ENCODE measurements at regions not wholly inside any gene's neighbourhood (a gene's known extent, or its start where the extent isn't known, plus 50 kb on each side); places are given as distances from the start of the nearest gene placed in this dataset.

- Histone ChIP-seq H3K27me3 (replicated peaks; ENCODE audit: insufficient read depth) (peaks cover 5% of the 10 kb centered on the region), H3K36me3 (no peaks in the 10 kb centered on the region), H3K27ac (no peak overlapping the region), H3K9me3 (no peaks in the 10 kb centered on the region), H3K4me1 (replicated peaks) (no peaks in the 10 kb centered on the region), H3K4me3 (no peak overlapping the region)
- intact Hi-C loops (cut with DNase I) = no loop called here
- no peak for TF ChIP-seq POLR2AphosphoS5 (IDR thresholded peaks at IDR 0.05)
- TF ChIP-seq POLR2A (IDR thresholded peaks at IDR 0.05) = no peak
- TF ChIP-seq, protein P1, sequence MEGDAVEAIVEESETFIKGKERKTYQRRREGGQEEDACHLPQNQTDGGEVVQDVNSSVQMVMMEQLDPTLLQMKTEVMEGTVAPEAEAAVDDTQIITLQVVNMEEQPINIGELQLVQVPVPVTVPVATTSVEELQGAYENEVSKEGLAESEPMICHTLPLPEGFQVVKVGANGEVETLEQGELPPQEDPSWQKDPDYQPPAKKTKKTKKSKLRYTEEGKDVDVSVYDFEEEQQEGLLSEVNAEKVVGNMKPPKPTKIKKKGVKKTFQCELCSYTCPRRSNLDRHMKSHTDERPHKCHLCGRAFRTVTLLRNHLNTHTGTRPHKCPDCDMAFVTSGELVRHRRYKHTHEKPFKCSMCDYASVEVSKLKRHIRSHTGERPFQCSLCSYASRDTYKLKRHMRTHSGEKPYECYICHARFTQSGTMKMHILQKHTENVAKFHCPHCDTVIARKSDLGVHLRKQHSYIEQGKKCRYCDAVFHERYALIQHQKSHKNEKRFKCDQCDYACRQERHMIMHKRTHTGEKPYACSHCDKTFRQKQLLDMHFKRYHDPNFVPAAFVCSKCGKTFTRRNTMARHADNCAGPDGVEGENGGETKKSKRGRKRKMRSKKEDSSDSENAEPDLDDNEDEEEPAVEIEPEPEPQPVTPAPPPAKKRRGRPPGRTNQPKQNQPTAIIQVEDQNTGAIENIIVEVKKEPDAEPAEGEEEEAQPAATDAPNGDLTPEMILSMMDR (IDR thresholded peaks at IDR 0.05) = no peak
- WGBS = 68% methylated on average over 4 of the region's 4 CpGs
- no peak for DNase-seq (ENCODE audit: low spot score)
These were observed 1257.4 kb downstream of the GATA3 start for GRCh38 chr10:9311702-9312499.

- H3K4me1 ChIP-seq (replicated peaks) = no peaks in the 10 kb centered on the region
- TF ChIP-seq POLR2AphosphoS5 (IDR thresholded peaks at IDR 0.05) (no peak), POLR2A (IDR thresholded peaks at IDR 0.05) (no peak)
- TF ChIP-seq, protein P1 (IDR thresholded peaks at IDR 0.05) = no peak
- no peak overlapping the region for H3K4me3 ChIP-seq
- no peak for DNase-seq (ENCODE audit: low spot score)
- H3K36me3 ChIP-seq = no peaks in the 10 kb centered on the region
- intact Hi-C loops (cut with DNase I) = no loop called here
- H3K9me3 ChIP-seq = no peaks in the 10 kb centered on the region
- H3K27me3 ChIP-seq (replicated peaks; ENCODE audit: insufficient read depth) = peaks cover 5% of the 10 kb centered on the region
- no peak overlapping the region for H3K27ac ChIP-seq
These were observed 1260.8 kb downstream of the GATA3 start for GRCh38 chr10:9315292-9315691.

DNA sequence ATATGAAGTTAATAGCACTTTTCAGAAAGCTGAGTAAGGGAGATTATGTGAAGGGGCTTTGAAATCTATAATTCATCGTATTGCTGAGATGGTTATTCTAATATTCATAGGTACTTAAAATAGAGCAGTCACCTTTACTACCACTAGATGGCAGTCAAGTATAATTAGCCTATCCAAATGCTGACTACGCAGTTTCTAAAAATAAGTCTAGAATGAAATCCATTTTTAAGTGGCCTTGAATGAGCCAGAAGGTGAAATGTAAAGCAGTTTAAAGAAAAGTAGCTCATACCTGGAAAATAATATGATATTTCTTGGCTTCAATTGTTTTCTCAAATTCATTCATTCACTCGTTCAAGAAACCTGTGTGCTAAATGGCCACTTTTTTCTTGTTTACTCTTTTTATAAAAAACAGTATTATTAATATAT, 1277.1 kb downstream of the GATA3 start:
- H3K9me3 ChIP-seq = no peaks in the 10 kb centered on the region
- intact Hi-C loops (cut with DNase I) = loop anchor here (10.0 kb wide), 1 partner anchor 1943 kb away; no protein-coding TSS in a partner anchor
- H3K27ac ChIP-seq = no peak overlapping the region
- WGBS = 20% methylated on average over 3 of the region's 3 CpGs
- H3K4me1 ChIP-seq (replicated peaks) = no peaks in the 10 kb centered on the region
- no peak for TF ChIP-seq POLR2AphosphoS5 (IDR thresholded peaks at IDR 0.05)
- TF ChIP-seq, protein P1 (IDR thresholded peaks at IDR 0.05) = peak; percentile 47 to 81 (median 77)
- H3K4me3 ChIP-seq = no peak overlapping the region
- no peaks in the 10 kb centered on the region for H3K27me3 ChIP-seq (replicated peaks; ENCODE audit: insufficient read depth)
- no peak for DNase-seq (ENCODE audit: low spot score)
- no peaks in the 10 kb centered on the region for H3K36me3 ChIP-seq

DNA sequence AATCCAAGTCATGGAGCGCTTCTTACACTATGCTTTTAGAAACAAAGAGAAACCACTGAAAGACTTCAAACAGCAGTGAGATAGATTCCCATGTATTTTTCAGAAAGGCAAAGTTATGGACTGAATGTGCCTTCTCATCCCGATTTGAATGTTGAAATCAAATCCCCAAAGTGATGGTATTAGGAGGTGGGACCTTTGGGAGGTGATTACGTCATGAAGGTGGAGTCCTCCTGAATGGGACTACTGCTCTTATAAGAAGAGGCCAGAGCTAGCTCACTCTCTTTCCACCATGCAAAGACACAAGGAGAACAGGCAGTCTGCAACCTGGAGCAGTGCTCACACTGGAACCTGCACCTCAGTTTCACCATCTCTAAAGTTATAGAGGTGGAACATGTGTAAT, 1279.8 kb downstream of the GATA3 start:
- H3K4me1 ChIP-seq (replicated peaks) = no peaks in the 10 kb centered on the region
- no peaks in the 10 kb centered on the region for H3K36me3 ChIP-seq
- WGBS = 84% methylated on average over 3 of the region's 3 CpGs
- DNase-seq (ENCODE audit: low spot score) = no peak
- no peak for TF ChIP-seq POLR2A (IDR thresholded peaks at IDR 0.05)
- TF ChIP-seq POLR2AphosphoS5 (IDR thresholded peaks at IDR 0.05) = no peak
- TF ChIP-seq, protein P1 (IDR thresholded peaks at IDR 0.05) = no peak
- H3K27ac ChIP-seq = no peak overlapping the region
- H3K27me3 ChIP-seq (replicated peaks; ENCODE audit: insufficient read depth) = no peaks in the 10 kb centered on the region
- intact Hi-C loops (cut with DNase I) = loop anchor here (10.0 kb wide), 1 partner anchor 1941 kb away; no protein-coding TSS in a partner anchor
- H3K9me3 ChIP-seq = no peaks in the 10 kb centered on the region
- no peak overlapping the region for H3K4me3 ChIP-seq

DNA sequence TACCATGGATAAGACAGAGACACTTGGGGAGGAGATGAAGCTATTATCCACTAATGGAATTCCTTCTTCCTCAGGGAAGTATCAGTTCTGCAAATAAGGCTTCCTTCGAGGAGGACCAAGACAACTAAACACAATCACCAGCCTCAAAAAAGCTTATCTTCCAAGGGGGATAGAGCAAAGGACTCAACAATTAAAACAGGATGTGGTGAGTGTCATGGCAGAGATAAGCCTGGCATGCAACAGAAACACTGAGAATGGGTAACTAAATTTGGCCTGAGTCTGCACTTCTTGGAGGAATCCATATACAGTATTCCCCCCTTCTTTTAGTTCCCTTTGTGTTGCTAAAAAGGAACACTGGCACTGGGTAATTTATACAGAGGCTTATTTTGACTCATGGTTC, 1285.2 kb downstream of the GATA3 start:
- no peak for DNase-seq (ENCODE audit: low spot score)
- no peak overlapping the region for H3K4me3 ChIP-seq
- H3K9me3 ChIP-seq = no peaks in the 10 kb centered on the region
- intact Hi-C loops (cut with DNase I) = loop anchor here (5.0 to 10.0 kb wide), 2 partner anchors 1338 to 1935 kb away; no protein-coding TSS in a partner anchor
- TF ChIP-seq POLR2A (IDR thresholded peaks at IDR 0.05) = no peak
- TF ChIP-seq POLR2AphosphoS5 (IDR thresholded peaks at IDR 0.05) = no peak
- TF ChIP-seq, protein P1 (IDR thresholded peaks at IDR 0.05) = no peak
- H3K27ac ChIP-seq = no peak overlapping the region
- no peaks in the 10 kb centered on the region for H3K36me3 ChIP-seq
- 30% methylated on average over 1 of the region's 1 CpG for WGBS
- H3K27me3 ChIP-seq (replicated peaks; ENCODE audit: insufficient read depth) = no peaks in the 10 kb centered on the region
- H3K4me1 ChIP-seq (replicated peaks) = no peaks in the 10 kb centered on the region
